Right lung (tissue), 2 donors: ENCODE measurements at regions not wholly inside any gene's neighbourhood (a gene's known extent, or its start where the extent isn't known, plus 50 kb on each side); places are given as distances from the start of the nearest gene placed in this dataset.
"Not testable (repeated sequence)": the region's sequence is repeated elsewhere in the genome, so short reads cannot be mapped to it uniquely, and the experiment has no call there.

Experiments
- DNase-seq, 2 donors: peaks; one replicate each; pipeline ENCODE4 v3.0.0-alpha.2; 2013

DNA sequence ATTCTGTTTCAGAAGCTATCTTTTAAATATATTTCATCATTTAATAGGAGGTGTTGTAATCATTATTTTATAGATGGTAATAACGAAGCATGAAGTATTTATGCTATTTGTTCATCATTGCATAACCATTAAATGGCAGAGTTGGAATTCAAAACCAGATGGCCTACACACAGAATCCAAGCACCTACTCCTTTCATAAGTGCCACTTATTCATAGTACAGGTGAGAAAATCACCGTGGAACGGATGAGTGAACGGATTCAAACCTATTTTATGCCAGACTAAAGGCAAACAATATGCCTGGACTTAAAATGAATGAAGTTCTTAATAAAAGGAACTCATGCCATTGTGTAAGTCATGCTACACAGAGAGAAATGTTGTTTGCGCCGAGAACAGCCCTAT is 397.9 kb upstream of the ADGRB3 start:
- no peak for DNase-seq

DNA sequence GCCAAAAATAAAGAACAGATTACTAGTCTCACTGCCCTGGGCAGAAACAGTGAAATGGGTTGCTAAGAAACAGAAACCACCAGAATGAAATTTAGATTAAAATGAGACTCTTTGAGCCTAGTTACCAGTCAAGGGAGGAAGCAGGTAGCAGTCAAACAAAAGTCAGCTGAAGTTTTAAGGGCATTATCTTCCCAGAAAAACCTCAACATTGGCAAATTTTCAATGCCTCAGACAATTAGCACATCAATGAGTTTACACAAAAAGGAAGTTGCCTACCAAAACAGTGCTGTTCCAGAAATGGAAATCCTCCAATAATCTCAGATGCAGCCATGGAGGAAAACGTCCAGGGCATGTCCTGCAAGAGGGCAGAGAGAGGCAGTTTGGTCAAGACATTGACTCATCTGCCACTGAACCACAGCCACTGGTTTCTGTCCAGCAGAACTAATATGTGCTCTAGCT is 399.7 kb upstream of the ADGRB3 start:
- DNase-seq = no peak

DNA sequence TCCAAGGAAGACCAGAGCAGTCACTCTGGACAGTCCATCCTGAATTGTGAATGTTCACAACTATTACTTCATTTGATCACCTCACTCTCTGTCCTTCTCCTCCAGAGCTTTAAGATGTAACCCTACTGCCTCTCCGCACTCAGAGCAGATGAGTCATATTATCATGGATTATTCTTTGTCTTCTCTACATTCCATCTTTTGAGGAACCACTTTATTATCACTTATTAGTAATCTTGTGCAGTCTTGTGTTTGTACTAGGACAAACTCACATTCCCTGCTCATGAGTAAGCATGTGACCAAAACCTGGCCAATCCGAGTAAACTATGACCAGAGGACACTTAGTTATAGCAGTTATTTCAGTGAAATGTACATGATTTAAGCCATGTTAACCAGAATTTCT is 401.5 kb upstream of the ADGRB3 start:
- DNase-seq = no peak

DNA sequence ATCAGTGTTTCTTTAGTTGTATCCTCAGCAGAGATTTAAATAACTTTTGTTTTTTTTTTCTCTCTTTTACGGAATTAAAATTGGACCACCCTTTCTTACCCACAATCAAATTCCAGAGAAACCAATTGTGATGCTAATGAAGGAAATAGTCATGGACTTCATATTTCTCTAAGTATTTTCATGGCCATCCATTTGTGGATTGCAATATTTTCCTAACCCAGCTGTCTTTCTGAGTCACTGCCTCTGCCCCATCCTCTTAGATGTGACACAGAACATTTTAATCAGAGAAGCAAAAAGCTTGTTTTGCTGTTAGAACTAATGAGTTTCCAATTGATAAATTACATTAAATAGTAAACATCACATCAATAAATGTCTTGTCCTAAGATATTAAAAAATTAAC is 405.5 kb upstream of the ADGRB3 start:
- no peak for DNase-seq

DNA sequence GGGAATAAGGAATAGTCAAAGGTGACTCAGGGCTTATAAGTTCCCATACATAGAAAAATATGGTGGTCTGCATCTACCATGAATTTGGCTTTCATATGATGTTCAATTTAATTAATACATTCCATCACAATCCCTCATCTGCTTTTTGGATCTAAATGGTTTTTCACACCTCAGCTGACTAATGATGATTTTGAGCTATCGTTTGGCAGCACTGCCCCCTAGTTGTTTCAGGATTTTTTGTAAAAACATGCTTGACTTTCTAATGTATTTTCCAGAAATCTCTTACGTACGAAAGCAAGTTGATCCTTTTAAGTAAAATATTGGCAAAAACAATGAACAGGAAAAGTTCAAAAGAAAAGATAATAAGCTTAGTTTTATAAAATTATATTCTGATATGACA is 408.6 kb upstream of the ADGRB3 start:
- DNase-seq = no peak

DNA sequence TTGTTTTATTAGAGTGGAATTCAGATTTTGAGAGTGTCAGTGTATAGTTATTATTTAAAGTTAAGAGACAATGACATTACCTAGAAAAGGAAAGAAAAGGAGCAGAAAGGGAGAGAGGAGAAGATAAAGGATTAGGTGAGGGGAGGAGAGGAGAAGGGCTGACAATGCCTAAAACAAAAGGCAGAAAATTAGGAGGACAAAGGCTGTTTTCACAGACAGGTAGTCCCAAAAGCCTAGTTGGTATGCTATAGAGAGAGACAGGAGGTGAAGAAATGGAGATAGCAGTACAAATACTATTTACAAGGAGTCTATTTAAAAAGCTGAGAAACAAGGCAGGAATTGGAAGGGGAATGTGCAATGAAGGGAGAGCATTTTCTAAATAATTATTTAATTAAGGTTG is 409.4 kb upstream of the ADGRB3 start:
- no peak for DNase-seq

DNA sequence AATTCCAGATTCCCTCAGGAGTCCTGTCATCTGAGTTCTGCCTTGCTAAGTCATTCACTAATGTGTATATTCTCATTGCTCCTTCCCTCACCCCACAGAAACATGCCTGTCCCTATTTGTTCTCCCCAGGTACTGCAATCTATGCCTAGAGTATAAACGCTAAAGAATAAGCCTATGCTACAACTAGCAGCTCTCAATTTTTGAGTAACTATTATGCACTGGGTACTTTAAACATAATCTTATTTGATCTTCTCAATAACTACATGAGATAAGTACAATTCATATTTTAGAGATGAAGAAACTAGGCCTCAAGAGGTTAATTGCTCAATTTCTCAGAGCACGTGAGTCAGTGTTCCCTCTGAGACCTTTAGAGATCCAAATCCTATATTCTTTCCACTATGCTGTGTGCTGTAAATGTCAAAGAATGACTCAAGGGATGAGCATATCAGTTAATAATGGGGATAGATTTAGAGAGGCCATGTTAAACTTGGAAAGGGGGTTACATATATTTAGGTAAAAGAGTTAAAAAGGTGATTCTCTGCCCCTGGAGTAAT is 423.8 kb upstream of the ADGRB3 start:
- DNase-seq = no peak

GRCh38 chr6:68207612-68208011 is 427.5 kb upstream of the ADGRB3 start:
- DNase-seq = not testable (repeated sequence)

DNA sequence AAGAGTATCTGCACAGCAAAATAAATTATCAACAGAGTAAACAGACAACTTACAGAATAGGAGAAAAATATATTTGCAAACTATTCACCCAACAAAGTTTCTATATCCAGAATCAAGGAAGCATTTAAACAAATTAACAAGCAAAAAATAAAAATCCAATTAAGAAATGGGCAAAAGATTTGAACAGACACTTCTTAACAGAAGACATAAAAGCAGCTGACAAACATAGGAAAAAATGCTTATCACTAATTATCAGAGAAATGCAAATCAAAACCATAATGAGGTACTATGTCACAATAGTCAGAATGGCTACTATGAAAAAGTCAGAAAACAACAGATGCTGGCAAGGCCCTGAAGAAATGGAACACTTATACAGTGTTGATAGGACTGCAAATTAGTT is 434.2 kb upstream of the ADGRB3 start:
- no peak for DNase-seq

DNA sequence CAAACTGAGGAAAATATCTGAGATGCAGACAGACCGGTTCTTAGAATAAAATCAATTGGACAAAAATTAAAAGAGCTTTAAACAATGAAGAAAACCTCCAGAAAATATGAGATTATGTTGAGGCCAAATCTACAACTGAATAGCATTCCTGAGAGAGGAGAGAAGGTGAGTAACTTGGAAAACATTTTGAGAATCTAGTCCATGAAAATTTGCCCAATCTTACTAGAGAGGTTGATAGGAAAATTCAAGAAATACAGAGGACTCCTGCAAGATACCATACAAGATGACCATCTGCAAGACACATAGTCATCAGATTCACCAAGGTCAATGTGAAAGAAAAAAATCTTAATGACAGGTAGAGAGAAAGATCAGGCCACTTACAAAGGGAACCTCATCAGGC is 437.7 kb upstream of the ADGRB3 start:
- DNase-seq = no peak

GRCh38 chr6:68196645-68197044 is 438.4 kb upstream of the ADGRB3 start:
- no peak for DNase-seq

- DNase-seq = not testable (repeated sequence)
Observed at GRCh38 chr6:68195753-68196152, 439.3 kb upstream of the ADGRB3 start.

DNA sequence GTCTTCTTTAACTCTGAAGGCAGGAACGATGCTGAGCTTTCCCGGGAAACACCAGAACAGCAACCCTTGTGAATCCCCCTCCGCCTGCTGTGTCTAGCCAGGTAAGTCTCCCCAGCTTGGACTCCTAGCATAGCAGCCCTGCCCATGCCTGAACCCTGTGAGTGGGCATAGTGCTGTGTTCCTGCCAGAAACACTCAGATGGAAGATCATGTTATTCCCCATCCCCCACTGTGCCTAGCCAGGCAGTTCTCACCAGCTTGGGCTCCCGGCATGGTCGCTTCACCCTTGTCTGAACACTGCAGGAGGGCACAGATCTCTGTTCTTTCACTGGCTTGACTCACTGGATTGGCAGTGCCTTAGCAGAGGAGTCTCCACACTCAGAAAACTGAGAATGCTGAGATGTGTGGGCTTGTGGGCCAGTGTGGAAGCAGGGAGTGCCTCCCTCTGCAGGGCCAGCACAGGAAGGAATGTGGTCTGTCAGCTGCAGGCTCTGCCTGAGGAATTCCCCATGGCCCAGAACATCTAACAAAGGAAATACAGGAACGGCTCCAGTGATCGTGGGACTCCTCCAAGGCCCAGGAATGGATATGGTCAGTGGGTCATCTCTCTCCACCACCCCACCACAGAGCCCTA is 440.1 kb upstream of the ADGRB3 start:
- no peak for DNase-seq

DNA sequence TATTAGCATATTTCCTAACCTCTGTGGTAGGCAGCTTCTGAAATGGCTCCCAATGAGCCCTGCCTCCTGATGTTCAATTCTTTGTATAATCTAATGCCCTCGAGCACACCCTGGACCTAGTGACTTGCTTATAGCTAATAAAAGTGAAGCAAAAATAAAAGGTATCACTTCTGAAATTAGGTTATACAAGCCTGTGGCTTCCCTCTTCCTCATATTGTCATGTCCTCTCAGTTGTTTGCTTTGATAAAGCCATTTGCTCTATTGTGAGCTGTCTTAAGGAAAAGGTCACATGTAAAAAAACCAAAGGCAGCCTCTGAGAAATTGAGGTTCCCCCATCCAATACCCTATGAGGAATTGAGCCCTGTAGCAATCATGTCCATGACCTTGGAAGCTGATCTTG is 442.1 kb upstream of the ADGRB3 start:
- DNase-seq = no peak

- peak; percentile 4 to 13 for DNase-seq
Observed at GRCh38 chr6:68189217-68189815, 445.8 kb upstream of the ADGRB3 start.

DNA sequence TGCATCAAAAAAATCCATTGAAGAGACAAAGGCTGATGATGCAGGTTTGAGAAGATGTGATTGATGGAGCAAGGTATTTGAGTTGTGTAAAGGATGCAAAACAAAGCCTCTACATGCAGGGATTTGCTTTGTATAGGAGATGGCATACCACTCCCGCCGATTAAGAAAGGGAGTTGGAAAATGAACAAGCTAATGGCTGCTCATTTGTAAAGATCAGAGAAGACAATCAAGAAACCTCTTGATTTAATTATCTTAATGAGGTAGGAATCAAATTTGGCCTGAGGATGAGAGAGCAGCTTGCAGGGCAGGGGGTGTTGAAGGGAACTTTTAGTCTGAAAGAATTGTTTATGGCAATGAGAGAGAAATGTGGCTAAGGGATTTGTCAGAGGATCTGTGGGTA is 448.2 kb upstream of the ADGRB3 start:
- no peak for DNase-seq

DNA sequence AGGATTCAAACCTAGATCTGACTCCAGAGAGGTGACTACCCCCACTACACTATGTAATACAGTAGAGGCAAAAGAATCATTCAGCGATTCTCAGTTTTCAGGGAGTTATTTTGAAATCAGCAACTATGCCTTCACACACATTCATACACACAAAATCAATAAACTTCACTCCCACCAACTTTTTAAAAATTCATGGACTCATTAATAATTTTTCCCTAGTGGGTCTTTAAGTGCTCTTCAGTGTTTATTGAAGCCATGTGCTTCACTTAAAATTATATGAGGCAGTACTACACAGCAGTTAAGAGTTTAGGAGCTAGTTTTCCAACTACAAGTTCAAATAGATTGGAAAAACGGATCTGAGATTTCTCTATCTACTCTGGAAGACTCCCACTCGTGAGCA is 452.7 kb upstream of the ADGRB3 start:
- DNase-seq = no peak

DNA sequence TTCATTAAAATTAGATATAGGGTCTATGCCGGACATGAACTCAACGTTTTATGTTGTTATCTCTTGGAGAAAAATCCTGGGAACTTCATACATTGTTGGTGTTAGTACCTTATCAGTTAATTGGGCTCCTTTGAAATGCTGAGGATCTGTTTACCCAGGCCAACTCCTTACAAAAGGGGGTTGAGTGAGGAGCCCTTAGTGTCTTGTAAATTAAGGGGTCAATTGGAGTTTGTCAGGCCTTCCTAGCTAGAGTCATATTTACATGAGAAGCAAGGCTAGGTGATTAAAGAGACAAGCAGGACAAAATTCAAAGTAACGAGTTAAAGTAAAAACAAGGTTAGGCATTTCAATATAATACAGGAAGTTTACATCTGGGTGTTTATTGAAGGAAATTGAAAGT is 454.1 kb upstream of the ADGRB3 start:
- not testable (repeated sequence) for DNase-seq

- DNase-seq = no peak
Observed at GRCh38 chr6:68173616-68174015, 461.5 kb upstream of the ADGRB3 start.

DNA sequence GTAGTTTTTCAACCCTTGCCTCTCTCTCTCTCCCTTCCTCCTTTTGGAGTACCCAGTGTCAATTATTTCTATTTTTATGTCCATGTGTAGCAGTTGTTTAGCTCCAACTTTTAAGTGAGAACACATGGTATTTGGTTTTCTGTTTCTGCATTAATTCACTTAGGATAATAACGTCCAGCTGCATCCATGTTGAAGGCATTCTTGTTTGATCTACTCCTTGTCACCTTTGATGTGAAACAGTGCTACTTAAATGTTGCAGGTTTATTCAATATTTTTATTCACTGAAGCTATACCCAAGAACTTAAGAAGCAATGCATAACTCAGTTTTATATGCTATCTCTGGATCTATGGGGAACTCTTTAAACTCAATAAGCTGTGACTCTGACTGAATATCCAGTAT is 465.2 kb upstream of the ADGRB3 start:
- no peak for DNase-seq

- no peak for DNase-seq
Observed at GRCh38 chr6:68167604-68168003, 467.5 kb upstream of the ADGRB3 start.

DNA sequence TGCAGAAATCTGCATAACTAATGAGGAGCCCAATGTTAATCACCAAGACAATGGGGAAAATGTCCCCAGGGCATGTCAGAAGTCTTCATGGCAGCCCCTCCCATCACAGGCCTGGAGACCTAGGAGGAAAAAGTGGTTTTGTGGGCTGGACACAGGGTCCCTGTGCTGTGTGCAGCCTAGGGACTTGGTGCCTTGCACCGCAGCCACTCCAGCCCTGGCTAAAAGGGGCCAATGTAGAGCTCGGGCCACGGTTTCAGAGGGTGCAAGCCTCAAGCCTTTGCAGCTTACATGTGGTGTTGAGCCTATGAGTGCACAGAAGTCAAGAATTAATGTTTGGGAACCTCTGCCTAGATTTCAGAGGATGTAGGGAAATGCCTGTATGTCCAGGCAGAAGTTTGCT is 474.3 kb upstream of the ADGRB3 start:
- not testable (repeated sequence) for DNase-seq

DNA sequence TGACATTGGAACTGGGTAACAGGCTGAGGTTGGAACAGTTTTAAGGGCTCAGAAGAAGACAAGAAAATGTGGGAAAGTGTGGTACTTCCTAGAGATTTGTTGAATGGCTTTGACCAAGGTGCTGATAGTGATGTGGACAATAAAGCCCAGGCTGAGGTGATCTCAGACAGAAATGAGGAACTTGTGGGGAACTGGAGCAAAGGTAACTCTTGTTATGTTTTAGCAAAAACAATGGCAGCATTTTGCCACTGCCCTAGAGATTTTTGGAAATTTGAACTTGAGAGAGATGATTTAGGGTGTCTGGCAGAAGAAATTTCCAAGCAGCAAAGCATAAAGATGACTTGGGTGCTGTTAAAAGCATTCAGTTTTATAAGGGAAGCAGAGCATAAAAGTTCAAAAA is 474.7 kb upstream of the ADGRB3 start:
- no peak for DNase-seq

GRCh38 chr6:68159433-68159832 is 475.6 kb upstream of the ADGRB3 start:
- DNase-seq = no peak
